ENCODE measurements at regions not wholly inside any gene's neighbourhood (a gene's known extent, or its start where the extent isn't known, plus 50 kb on each side); places are given as distances from the start of the nearest gene placed in this dataset.

DNA sequence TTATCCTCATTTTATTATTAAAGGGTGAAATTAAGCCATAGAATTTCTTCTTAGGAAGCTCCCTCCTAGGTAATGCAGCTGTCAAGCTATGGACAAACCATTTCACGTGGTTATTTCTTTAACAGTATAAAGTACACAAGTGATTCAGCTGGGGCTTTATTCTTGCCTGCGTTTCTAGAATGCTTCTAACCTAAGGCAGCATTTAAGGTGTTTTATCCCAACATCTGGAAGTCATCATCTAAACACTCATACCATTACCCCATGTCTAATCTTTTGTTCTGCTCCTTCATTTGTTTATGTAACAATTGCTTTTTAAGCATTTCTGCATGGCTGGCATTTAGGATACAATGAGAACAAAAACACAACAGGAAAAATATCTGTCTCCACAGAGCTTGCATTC is 829.2 kb upstream of the ADAMTS5 start:
- TF ChIP-seq, protein P1, sequence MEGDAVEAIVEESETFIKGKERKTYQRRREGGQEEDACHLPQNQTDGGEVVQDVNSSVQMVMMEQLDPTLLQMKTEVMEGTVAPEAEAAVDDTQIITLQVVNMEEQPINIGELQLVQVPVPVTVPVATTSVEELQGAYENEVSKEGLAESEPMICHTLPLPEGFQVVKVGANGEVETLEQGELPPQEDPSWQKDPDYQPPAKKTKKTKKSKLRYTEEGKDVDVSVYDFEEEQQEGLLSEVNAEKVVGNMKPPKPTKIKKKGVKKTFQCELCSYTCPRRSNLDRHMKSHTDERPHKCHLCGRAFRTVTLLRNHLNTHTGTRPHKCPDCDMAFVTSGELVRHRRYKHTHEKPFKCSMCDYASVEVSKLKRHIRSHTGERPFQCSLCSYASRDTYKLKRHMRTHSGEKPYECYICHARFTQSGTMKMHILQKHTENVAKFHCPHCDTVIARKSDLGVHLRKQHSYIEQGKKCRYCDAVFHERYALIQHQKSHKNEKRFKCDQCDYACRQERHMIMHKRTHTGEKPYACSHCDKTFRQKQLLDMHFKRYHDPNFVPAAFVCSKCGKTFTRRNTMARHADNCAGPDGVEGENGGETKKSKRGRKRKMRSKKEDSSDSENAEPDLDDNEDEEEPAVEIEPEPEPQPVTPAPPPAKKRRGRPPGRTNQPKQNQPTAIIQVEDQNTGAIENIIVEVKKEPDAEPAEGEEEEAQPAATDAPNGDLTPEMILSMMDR (conservative IDR thresholded peaks at IDR 0.05): no peak
- Mint-ChIP-seq H3K27me3 (ENCODE audit: low read depth) (no peaks in the 10 kb centered on the region), H3K4me1 (peaks cover 5% of the 10 kb centered on the region), H3K27ac (ENCODE audit: unreplicated experiment) (no peak overlapping the region), H3K9me3 (peaks cover 10% of the 10 kb centered on the region), H3K4me3 (no peak overlapping the region), H3K36me3 (ENCODE audit: low read depth) (no peaks in the 10 kb centered on the region)
- no peak for DNase-seq (ENCODE audit: low read depth, low spot score)

DNA sequence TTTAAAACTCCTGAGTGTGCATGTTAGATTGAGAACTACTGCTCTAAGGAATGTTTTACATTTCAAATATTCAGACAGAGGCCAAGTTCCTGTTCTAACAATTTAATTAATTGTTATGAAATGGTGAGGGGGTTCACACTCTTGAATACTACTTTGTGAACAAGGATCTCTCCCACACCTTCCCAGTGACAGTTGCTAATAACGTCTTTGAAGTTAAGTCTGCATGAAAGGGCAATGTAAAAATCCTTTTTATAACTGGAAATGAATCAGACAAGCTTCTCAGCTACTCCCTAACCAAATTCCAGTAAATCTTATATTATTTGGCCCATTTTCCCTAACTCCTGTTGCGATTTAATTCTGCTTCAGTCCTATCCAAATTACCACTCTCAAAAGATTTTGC is 828.5 kb upstream of the ADAMTS5 start:
- Mint-ChIP-seq H3K4me1 (peaks cover 5% of the 10 kb centered on the region), H3K27me3 (ENCODE audit: low read depth) (no peaks in the 10 kb centered on the region), H3K4me3 (no peak overlapping the region), H3K27ac (ENCODE audit: unreplicated experiment) (no peak overlapping the region), H3K9me3 (peaks cover 10% of the 10 kb centered on the region), H3K36me3 (ENCODE audit: low read depth) (no peaks in the 10 kb centered on the region)
- no peak for DNase-seq (ENCODE audit: low read depth, low spot score)
- TF ChIP-seq, protein P1 (conservative IDR thresholded peaks at IDR 0.05): no peak

DNA sequence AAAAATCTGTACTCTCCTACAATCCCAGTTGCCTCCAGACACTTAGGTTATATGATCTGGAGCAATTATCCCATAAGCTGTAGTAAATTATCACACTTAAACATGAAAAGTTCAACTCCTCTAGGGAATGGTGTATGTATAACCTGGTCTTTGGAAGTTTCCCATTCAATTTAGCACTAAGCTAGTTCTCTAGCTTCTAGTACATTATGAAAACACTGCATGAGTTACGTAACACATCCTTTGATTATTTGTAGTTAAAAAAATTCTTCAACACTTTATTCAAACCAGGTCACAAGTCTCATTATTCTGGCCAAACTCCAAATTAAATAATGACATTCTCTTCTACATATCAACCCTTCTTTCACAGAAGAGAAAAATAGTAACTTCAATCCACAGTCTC is 827.0 kb upstream of the ADAMTS5 start:
- TF ChIP-seq, protein P1 (conservative IDR thresholded peaks at IDR 0.05): no peak
- Mint-ChIP-seq H3K4me3 (no peak overlapping the region), H3K9me3 (peaks cover 13% of the 10 kb centered on the region), H3K27me3 (ENCODE audit: low read depth) (no peaks in the 10 kb centered on the region), H3K4me1 (peaks cover 5% of the 10 kb centered on the region), H3K27ac (ENCODE audit: unreplicated experiment) (no peak overlapping the region), H3K36me3 (ENCODE audit: low read depth) (peaks cover under 1% of the 10 kb centered on the region)
- no peak for DNase-seq (ENCODE audit: low read depth, low spot score)

DNA sequence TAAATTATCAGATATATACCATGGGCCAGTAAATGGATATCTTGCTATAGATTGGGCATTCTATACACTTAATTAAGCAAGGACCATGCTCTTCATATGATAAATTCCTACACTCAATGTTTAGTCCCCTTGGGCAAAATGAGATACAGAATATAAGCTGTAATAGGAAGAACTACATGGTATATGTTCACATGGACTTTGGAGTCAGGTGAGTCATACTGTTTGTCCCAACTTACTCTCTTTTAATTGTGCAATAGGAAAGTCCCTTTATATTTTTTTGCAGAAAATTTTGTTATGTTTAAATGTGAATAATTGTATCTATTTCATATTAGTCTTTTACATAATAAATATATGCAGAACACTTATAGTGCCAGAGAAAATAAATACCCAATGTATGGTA is 820.2 kb upstream of the ADAMTS5 start:
- H3K36me3 Mint-ChIP-seq (ENCODE audit: low read depth): peaks cover 12% of the 10 kb centered on the region
- H3K4me1 Mint-ChIP-seq: no peaks in the 10 kb centered on the region
- no peak overlapping the region for H3K4me3 Mint-ChIP-seq
- no peak for DNase-seq (ENCODE audit: low read depth, low spot score)
- TF ChIP-seq, protein P1 (conservative IDR thresholded peaks at IDR 0.05): no peak
- H3K27ac Mint-ChIP-seq (ENCODE audit: unreplicated experiment): no peak overlapping the region
- no peaks in the 10 kb centered on the region for H3K27me3 Mint-ChIP-seq (ENCODE audit: low read depth)
- peaks cover 15% of the 10 kb centered on the region for H3K9me3 Mint-ChIP-seq

DNA sequence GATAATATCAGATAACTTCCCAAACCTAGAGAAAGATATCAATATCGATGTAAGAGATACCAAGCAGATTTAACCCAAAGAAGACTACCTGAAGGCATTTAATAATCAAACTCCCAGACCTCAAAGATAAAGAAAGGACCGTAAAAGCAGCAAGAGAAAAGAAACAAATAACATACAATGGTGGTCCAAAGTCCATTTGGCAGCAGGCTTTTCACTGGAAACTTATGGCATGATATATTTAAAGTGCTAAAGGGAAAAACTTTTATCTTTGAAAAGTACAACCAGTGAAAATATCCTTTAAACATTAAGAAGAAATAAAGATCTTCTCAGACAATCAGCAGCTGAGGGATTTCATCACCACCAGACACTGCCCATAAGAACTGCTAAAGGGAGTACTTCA is 812.7 kb upstream of the ADAMTS5 start:
- no peak overlapping the region for H3K4me3 Mint-ChIP-seq
- TF ChIP-seq, protein P1 (conservative IDR thresholded peaks at IDR 0.05): no peak
- H3K36me3 Mint-ChIP-seq (ENCODE audit: low read depth): peaks cover 4% of the 10 kb centered on the region
- no peak overlapping the region for H3K27ac Mint-ChIP-seq (ENCODE audit: unreplicated experiment)
- no peak for DNase-seq (ENCODE audit: low read depth, low spot score)
- H3K9me3 Mint-ChIP-seq: no peaks in the 10 kb centered on the region
- H3K4me1 Mint-ChIP-seq: no peaks in the 10 kb centered on the region
- H3K27me3 Mint-ChIP-seq (ENCODE audit: low read depth): no peaks in the 10 kb centered on the region

Data from neural crest cell (in vitro differentiated cells).